ENCODE measurements at regions not wholly inside any gene's neighbourhood (a gene's known extent, or its start where the extent isn't known, plus 50 kb on each side); places are given as distances from the start of the nearest gene placed in this dataset.

GRCh38 chr11:120037111-120037510 lies 100.8 kb downstream of the TRIM29 start:
- TF ChIP-seq CTCF (conservative IDR thresholded peaks at IDR 0.05), result no peak
- Mint-ChIP-seq H3K4me3 (no peak overlapping the region), H3K9me3 (peaks cover 7% of the 10 kb centered on the region), H3K27me3 (ENCODE audit: low read depth) (no peaks in the 10 kb centered on the region), H3K4me1 (no peaks in the 10 kb centered on the region), H3K36me3 (ENCODE audit: low read depth) (peaks cover 2% of the 10 kb centered on the region), H3K27ac (ENCODE audit: unreplicated experiment) (no peak overlapping the region)
- no peak for DNase-seq (ENCODE audit: low read depth, low spot score)

GRCh38 chr11:120035756-120036155 lies 102.2 kb downstream of the TRIM29 start:
- no peak for TF ChIP-seq CTCF (conservative IDR thresholded peaks at IDR 0.05)
- Mint-ChIP-seq H3K4me3 (no peak overlapping the region), H3K4me1 (peaks cover 7% of the 10 kb centered on the region)

GRCh38 chr11:120034881-120035630 lies 102.9 kb downstream of the TRIM29 start:
- H3K27ac Mint-ChIP-seq (ENCODE audit: unreplicated experiment), result peak overlapping the region; percentile 60
- peaks cover 2% of the 10 kb centered on the region for H3K36me3 Mint-ChIP-seq (ENCODE audit: low read depth)
- no peaks in the 10 kb centered on the region for H3K27me3 Mint-ChIP-seq (ENCODE audit: low read depth)
- no peaks in the 10 kb centered on the region for H3K9me3 Mint-ChIP-seq
- no peak overlapping the region for H3K4me3 Mint-ChIP-seq
- TF ChIP-seq CTCF (conservative IDR thresholded peaks at IDR 0.05), result no peak
- no peak for DNase-seq (ENCODE audit: low read depth, low spot score)
- H3K4me1 Mint-ChIP-seq, result peaks cover 7% of the 10 kb centered on the region

More at GRCh38 chr11:120035756-120036155, 102.2 kb downstream of the TRIM29 start:
- peaks cover 2% of the 10 kb centered on the region for H3K36me3 Mint-ChIP-seq (ENCODE audit: low read depth)
- H3K9me3 Mint-ChIP-seq, result no peaks in the 10 kb centered on the region
- H3K27ac Mint-ChIP-seq (ENCODE audit: unreplicated experiment), result no peak overlapping the region
- no peaks in the 10 kb centered on the region for H3K27me3 Mint-ChIP-seq (ENCODE audit: low read depth)
- DNase-seq (ENCODE audit: low read depth, low spot score), result no peak

DNA sequence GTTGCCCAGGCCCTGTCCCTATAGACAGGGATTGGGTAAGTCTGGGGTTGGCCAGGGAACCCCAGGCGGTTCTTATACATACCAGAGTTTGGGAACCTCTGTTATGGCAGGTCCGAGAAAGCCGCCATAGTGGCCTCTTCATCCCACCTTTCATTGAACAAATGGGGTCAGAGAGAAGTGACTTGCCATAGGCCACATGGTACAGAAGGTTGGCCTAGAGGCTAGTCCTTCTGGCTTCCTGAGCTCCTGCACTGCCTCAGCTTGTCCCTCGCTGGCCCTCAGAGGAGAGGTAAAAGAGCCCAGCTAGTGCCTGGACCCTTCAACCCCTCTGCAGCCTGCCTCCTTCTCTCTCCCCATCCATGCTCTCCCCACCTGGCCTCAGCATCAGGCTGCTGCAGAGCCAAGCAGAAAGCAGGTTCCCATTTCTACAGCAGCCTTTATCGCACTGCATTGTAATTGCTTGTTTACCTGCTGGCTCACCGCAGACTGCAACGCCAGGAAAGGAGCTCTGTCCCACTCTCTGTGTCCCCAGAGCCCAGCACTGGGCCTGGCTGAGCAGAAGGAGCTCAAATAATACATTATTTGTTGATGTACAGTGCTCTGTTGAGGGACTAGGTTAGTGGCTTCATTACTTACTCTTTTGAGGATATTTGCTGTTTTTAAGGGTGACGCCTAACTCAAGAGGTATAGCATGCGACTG lies 103.6 kb downstream of the TRIM29 start:
- DNase-seq (ENCODE audit: low read depth, low spot score), result no peak
- no peak overlapping the region for H3K4me3 Mint-ChIP-seq
- H3K27ac Mint-ChIP-seq (ENCODE audit: unreplicated experiment), result no peak overlapping the region
- peaks cover 2% of the 10 kb centered on the region for H3K36me3 Mint-ChIP-seq (ENCODE audit: low read depth)
- H3K27me3 Mint-ChIP-seq (ENCODE audit: low read depth), result no peaks in the 10 kb centered on the region
- peaks cover 7% of the 10 kb centered on the region for H3K4me1 Mint-ChIP-seq
- TF ChIP-seq CTCF (conservative IDR thresholded peaks at IDR 0.05), result no peak
- no peaks in the 10 kb centered on the region for H3K9me3 Mint-ChIP-seq

GRCh38 chr11:120032766-120033390 lies 105.0 kb downstream of the TRIM29 start:
- Mint-ChIP-seq H3K4me3 (no peak overlapping the region), H3K36me3 (ENCODE audit: low read depth) (peaks cover 2% of the 10 kb centered on the region), H3K27me3 (ENCODE audit: low read depth) (no peaks in the 10 kb centered on the region), H3K9me3 (no peaks in the 10 kb centered on the region), H3K4me1 (peaks cover 7% of the 10 kb centered on the region), H3K27ac (ENCODE audit: unreplicated experiment) (peak overlapping the region; percentile 57)
- TF ChIP-seq CTCF (conservative IDR thresholded peaks at IDR 0.05), result no peak
- DNase-seq (ENCODE audit: low read depth, low spot score), result no peak
